GM19324 (cell line): ENCODE measurements at regions not wholly inside any gene's neighbourhood (a gene's known extent, or its start where the extent isn't known, plus 50 kb on each side); places are given as distances from the start of the nearest gene placed in this dataset.
"Not testable (repeated sequence)": the region's sequence is repeated elsewhere in the genome, so short reads cannot be mapped to it uniquely, and the experiment has no call there.

ENCODE experiments used
- ATAC-seq: cut with Tn5 transposase; IDR thresholded peaks from one replicate; pipeline ENCODE4 v1.9.1; 2021; ENCODE audit warnings: mild to moderate bottlenecking, moderate library complexity; ENCODE audit not compliant: unreplicated experiment, low FRiP score

GRCh38 chr1:72986591-72987290 lies 704.4 kb upstream of the NEGR1 start:
- ATAC-seq, result no peak

- not testable (repeated sequence) for ATAC-seq
These were observed 702.7 kb upstream of the NEGR1 start for GRCh38 chr1:72985024-72985423.

DNA sequence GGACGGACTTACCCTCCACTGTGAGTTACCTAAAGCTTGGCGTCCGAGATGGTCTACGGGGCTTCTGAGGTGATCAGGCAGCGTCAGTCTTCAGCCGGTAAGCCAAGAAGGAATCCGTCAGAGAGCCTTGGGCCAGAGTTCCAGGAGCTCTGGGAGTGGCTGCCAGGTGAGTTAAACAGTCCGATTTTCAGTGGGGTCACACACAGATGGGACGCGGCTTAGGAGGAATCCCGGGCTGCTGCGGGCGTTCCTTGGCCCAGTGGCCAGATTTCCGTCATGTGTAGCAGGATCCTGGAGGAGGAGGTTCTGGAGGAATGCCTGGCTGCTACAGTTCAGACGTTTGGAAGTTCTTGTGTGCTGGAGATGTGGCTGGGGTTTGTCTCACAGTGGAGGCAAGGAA lies 700.7 kb upstream of the NEGR1 start:
- not testable (repeated sequence) for ATAC-seq

DNA sequence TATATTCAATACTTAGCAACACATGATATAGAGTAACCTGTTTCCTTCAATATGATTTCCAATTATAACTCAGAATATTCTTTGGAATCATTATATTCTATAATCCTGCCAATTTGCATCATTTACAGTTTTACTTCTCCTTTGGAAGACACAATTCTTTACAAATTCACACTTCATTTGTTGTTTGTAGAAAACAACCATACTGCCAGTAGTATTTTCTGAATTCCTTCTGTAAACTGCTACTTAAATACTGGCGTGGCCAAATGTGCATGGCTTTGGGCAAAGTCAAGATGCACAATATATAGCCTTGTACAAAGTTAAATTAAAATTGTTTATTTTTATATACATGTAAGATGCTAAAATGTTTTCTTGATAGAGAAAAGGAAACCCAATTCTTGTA lies 687.1 kb upstream of the NEGR1 start:
- ATAC-seq, result no peak

DNA sequence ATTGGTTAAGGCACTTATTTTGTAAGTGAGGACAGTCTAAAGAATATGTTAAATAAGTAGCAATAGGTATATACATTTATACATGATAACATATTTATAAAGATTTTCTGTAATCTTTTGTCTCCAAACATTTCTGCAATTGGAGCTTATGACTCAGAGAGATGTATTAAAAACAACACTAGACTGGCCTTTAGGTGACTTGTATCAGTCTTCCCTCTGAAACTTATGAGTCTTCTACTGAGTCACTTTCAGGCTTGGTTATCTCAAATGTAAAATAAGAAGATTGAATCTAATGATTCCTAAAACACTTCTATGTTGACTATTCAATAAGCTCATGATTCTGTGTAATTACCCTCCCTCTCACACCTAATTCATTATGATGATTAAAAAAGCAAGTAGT lies 672.6 kb upstream of the NEGR1 start:
- ATAC-seq, result no peak

GRCh38 chr1:72950900-72951299 lies 668.6 kb upstream of the NEGR1 start:
- not testable (repeated sequence) for ATAC-seq

- no peak for ATAC-seq
These were observed 664.7 kb upstream of the NEGR1 start for GRCh38 chr1:72946903-72947499.

GRCh38 chr1:72942008-72942407 lies 659.7 kb upstream of the NEGR1 start:
- no peak for ATAC-seq

DNA sequence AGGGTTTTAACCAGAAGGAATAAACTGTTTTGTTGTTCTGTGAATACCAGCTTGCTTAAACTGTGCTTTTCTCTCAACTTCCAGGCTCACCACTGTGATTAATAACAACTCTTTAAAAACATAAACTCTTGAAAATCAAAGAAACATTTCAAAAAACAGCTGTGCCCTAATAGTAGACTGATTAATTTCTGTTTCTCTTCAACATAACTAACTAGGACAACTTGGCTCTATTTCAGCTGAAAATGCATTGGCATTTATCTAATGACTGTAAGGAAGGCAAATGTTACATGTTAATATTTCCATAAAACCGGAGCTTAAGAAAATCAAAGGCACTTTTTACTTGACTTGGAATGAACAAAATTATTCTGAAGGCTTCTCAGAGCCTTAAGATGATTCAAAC lies 656.1 kb upstream of the NEGR1 start:
- ATAC-seq, result no peak

DNA sequence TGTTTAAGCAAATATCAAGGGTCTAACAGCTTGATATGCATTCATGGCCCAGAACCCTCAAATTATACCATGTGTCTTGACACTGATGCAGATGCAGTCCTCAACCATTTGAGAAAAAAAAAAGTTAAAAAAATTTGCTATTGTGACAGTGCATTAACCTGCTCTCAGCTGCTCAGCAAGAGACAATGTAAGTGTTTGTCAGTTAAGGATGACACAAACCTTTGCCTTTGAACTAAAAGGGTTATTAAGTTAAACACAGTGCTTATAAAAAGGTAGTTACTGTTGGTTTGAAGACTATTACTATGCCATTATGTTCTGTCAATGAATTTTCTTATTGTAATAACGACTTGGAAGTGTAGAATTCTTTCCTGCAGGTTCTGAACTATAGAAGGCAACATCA lies 655.6 kb upstream of the NEGR1 start:
- ATAC-seq, result no peak

DNA sequence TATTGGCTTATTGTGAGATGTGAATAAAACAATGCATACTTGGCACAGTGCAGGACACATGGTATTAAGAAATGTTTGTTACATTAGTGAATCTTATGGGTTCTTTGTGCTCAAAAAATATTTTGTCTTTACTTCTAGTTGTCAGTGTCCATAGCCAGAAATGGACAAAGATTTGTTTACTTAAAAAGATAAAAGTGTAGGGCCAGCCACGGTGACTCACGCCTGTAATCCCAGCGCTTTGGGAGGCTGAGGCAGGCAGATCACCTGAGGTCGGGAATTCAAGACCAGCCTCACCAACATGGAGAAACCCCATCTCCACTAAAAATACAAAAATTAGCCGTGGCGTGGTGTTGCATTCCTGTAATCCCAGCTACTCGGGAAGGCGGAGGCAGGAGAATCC lies 654.6 kb upstream of the NEGR1 start:
- no peak for ATAC-seq

- no peak for ATAC-seq
These were observed 653.9 kb upstream of the NEGR1 start for GRCh38 chr1:72936151-72936740.

DNA sequence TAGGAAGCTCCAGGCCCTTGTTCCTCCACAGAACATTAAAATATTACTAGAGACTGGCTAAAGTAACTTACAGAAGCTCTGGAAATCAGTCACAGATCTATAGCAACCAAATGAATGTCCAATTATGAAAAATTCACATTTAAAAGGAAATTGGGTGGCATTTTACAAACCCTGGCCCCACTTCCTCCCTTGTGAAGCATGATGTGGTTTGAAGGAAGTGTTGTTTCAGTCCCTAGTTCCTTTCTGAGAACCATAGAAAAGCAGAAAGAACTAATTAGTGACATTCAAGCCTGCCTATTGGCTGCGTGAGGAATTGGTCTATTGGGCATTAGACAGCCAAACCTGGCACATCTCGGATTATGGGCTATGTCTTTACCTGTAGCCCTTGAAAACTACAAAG lies 649.7 kb upstream of the NEGR1 start:
- no peak for ATAC-seq

DNA sequence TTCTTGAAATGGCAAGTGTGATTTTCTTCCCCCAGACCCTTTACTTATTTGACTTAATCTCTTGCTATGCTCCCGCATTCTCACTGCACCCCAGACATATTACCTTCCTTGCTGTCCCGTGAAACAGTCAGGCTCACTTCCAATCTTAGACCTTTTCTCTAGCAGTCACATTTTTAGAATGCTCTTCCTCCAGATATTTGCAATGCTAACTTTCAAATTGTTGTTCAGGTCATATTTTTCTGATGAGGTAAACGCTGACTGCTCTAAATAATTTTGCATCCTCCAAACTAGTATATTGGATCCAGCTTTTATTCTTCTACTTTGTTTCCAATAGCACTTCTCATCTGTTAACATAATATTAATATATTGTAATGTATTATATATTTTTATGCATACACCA lies 648.2 kb upstream of the NEGR1 start:
- ATAC-seq, result no peak

DNA sequence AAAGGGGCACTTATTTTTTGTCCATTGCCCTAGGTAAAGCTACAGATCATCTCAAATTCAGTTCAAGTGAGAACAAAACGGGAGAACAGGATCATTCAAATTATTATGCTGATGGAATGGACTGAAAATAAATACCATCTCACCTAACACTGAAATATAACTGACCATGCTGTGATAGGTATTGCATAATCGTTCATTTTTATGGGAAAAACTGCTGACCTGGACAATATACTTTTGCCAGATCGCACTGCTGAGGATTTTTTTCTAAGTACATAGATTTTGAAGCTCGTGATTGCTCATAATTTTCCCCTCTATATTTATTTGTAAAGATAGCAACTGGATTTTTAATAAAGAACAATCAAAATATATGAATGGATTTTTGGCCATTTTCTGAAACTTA lies 636.6 kb upstream of the NEGR1 start:
- ATAC-seq, result no peak

DNA sequence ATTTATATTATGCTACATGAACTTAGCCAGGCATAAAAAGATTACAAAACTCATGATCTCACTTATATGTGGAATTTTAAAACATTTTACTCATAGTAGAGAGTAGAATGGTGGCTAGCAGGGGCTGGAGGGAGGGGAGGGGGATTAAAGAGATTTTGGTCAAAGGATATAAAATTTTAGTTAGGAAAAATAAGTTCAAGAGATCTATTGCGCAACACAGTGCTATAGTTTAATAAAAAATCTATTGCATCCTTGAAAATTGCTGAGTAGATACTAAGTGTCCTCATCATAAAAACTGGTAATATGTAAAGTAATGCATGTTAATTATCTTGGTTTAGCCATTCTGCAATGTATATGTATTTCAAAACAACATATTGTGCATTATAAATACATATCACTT lies 635.6 kb upstream of the NEGR1 start:
- ATAC-seq, result no peak

DNA sequence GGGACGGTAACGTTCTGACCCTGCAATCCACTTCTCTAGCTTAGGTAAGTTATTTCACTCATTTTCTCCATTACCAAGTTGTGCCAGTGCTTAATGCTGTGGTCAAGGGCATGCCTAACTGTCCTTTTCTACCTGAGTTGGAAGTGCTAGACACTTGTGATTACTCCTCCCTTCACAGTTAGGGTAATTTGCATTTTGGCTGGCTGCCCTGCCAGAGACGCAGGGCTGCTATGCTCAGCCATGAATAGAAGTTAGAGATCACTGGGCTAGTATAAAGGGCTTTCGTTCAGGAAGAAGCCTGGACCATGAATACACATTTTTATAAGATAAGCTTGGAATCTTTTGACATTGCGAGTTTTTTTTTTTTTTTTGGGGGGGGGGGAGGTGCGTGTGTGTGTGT lies 633.2 kb upstream of the NEGR1 start:
- no peak for ATAC-seq

DNA sequence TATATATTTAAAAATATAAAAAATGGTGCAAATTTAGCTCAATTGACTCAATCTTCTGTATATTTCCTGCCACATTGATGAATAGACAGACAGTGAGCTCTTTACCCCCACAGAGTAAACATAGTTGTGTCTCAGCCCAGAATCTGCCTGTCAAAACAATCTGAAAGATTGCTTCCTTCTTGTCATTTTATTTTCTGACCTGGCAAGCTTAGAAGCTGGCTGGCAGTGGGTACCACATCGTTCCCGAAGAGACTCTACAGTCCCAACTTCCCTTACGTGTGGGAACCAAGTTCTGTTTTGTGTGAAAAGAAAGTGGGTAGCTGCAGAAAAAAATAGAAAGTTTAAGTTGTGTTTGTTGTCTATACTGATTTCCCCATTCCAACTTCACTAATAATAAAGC lies 629.3 kb upstream of the NEGR1 start:
- ATAC-seq, result no peak

- no peak for ATAC-seq
These were observed 613.9 kb upstream of the NEGR1 start for GRCh38 chr1:72896256-72896655.

GRCh38 chr1:72892461-72892860 lies 610.1 kb upstream of the NEGR1 start:
- ATAC-seq, result no peak

GRCh38 chr1:72891976-72892375 lies 609.6 kb upstream of the NEGR1 start:
- no peak for ATAC-seq

DNA sequence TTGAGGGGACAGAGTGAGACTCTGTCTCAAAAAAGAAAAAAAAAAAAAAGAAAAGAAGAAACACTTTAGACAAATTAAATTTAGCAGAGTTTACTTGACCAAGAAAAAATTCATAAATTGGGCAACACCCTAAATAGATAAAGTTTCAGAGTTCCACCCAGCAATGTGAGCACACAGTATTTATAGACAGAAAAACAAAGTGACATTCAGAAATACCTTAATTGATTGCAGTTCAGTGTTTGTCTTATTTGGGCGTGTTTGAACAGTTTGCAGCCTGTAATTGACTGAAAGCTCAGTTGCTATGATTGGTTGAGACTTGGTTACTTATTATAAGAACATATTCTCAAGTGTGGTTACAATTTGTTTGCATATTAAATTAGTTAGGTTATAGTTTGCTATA lies 603.5 kb upstream of the NEGR1 start:
- ATAC-seq, result no peak
